Type B pancreatic cell (in vitro differentiated cells): ENCODE measurements at regions not wholly inside any gene's neighbourhood (a gene's known extent, or its start where the extent isn't known, plus 50 kb on each side); places are given as distances from the start of the nearest gene placed in this dataset.

Experiments used
- DNase-seq: peaks from one replicate; pipeline ENCODE4 v3.0.0; 2021; ENCODE audit warnings: mixed read lengths; ENCODE audit not compliant: unreplicated experiment; ENCODE audit errors: extremely low spot score
- H3K27ac Mint-ChIP-seq: 2 replicates; pipeline ENCODE4 v1.8.0; 2021; ENCODE audit warnings: mild to moderate bottlenecking, mixed read lengths
- H3K27me3 Mint-ChIP-seq: 2 replicates; pipeline ENCODE4 v1.8.0; 2021; ENCODE audit warnings: mixed read lengths
- H3K36me3 Mint-ChIP-seq: 2 replicates; pipeline ENCODE4 v1.8.0; 2021; ENCODE audit warnings: mixed read lengths
- H3K4me1 Mint-ChIP-seq: one replicate; pipeline ENCODE4 v1.8.0; 2021; ENCODE audit warnings: mixed read lengths; ENCODE audit not compliant: unreplicated experiment
- H3K4me3 Mint-ChIP-seq: 2 replicates; pipeline ENCODE4 v1.8.0; 2021; ENCODE audit warnings: mild to moderate bottlenecking, mixed read lengths
- H3K9me3 Mint-ChIP-seq: 2 replicates; pipeline ENCODE4 v1.8.0; 2021; ENCODE audit warnings: mixed read lengths
- CTCF ChIP-seq: fragments of 200-600 bp; sonication (generic); conservative IDR thresholded peaks from 2 replicates; pipeline ENCODE4 v1.5.0; 2021; ENCODE audit warnings: antibody characterized with exemption, mild to moderate bottlenecking

DNA sequence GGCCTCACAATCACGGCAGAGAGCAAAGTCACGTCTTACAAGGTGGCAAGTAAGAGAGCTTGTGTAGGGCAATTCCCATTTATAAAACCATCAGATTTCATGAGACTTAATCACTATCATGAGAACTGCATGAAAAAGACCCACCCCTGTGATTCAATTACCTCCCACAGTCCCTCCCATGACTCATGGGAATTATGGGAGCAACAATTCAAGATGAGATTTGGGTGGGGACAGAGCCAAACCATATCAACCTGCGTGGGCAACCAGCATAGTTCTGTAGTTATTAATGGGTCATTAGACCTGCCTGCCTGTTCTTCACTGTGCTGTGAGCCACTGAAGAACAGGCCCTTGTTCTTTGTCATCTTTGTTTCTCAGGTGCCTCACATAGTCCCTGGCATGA lies 593.7 kb upstream of the BOD1L1 start:
- Mint-ChIP-seq H3K9me3 (no peaks in the 10 kb centered on the region), H3K27me3 (no peaks in the 10 kb centered on the region), H3K4me3 (no peak overlapping the region)

GRCh38 chr4:14222377-14223029 lies 595.0 kb upstream of the BOD1L1 start:
- no peak overlapping the region for H3K4me3 Mint-ChIP-seq
- no peaks in the 10 kb centered on the region for H3K27me3 Mint-ChIP-seq
- no peaks in the 10 kb centered on the region for H3K36me3 Mint-ChIP-seq
- no peak for DNase-seq
- no peaks in the 10 kb centered on the region for H3K9me3 Mint-ChIP-seq
- no peaks in the 10 kb centered on the region for H3K4me1 Mint-ChIP-seq
- H3K27ac Mint-ChIP-seq = no peak overlapping the region
- no peak for TF ChIP-seq CTCF

More for the DNA sequence above, 593.7 kb upstream of the BOD1L1 start:
- Mint-ChIP-seq H3K4me1 (no peaks in the 10 kb centered on the region), H3K36me3 (no peaks in the 10 kb centered on the region), H3K27ac (no peak overlapping the region)
- TF ChIP-seq CTCF = no peak
- DNase-seq = no peak

GRCh38 chr4:14223461-14223860 lies 595.9 kb upstream of the BOD1L1 start:
- Mint-ChIP-seq H3K4me3 (no peak overlapping the region), H3K36me3 (no peaks in the 10 kb centered on the region), H3K27me3 (no peaks in the 10 kb centered on the region), H3K27ac (no peak overlapping the region), H3K9me3 (no peaks in the 10 kb centered on the region), H3K4me1 (no peaks in the 10 kb centered on the region)
- TF ChIP-seq CTCF = no peak
- no peak for DNase-seq

DNA sequence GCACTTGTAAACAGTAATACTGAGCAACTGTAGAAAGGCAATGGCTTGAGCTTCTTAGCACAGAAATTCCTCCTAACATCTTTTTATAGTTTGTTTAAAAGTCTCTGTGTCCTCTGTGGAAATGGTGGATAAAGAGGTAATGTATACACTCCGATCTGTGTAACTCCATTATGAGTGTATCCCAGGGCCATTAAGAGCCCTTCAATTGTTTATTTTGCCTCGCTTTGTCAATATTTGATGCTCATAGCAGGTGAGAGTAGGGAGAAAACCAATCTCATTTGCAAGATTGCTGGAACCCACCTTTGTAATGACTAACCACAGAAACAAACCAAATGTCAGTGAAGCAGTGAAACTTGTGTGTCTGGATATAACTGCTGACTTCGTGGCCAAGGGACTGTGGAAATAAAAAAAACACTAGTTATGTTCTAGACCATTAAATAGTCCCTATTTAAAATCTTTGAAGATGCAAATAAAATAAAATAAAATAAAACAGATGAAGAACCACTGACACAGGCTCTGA lies 598.2 kb upstream of the BOD1L1 start:
- H3K27ac Mint-ChIP-seq = no peak overlapping the region
- no peaks in the 10 kb centered on the region for H3K27me3 Mint-ChIP-seq
- H3K4me3 Mint-ChIP-seq = no peak overlapping the region
- H3K36me3 Mint-ChIP-seq = no peaks in the 10 kb centered on the region
- H3K9me3 Mint-ChIP-seq = no peaks in the 10 kb centered on the region
- no peak for DNase-seq
- TF ChIP-seq CTCF = no peak
- no peaks in the 10 kb centered on the region for H3K4me1 Mint-ChIP-seq

GRCh38 chr4:14233126-14233525 lies 605.6 kb upstream of the BOD1L1 start:
- Mint-ChIP-seq H3K4me3 (no peak overlapping the region), H3K9me3 (no peaks in the 10 kb centered on the region), H3K36me3 (no peaks in the 10 kb centered on the region), H3K27me3 (peaks cover 7% of the 10 kb centered on the region), H3K4me1 (no peaks in the 10 kb centered on the region), H3K27ac (no peak overlapping the region)
- no peak for DNase-seq
- no peak for TF ChIP-seq CTCF
